GM19238 (cell line): ENCODE measurements at regions not wholly inside any gene's neighbourhood (a gene's known extent, or its start where the extent isn't known, plus 50 kb on each side); places are given as distances from the start of the nearest gene placed in this dataset.
"Not testable (repeated sequence)": the region's sequence is repeated elsewhere in the genome, so short reads cannot be mapped to it uniquely, and the experiment has no call there.

Source experiments
- DNase-seq: peaks from one replicate; pipeline ENCODE4 v3.0.0; 2011; ENCODE audit warnings: low spot score; ENCODE audit not compliant: insufficient read length

DNA sequence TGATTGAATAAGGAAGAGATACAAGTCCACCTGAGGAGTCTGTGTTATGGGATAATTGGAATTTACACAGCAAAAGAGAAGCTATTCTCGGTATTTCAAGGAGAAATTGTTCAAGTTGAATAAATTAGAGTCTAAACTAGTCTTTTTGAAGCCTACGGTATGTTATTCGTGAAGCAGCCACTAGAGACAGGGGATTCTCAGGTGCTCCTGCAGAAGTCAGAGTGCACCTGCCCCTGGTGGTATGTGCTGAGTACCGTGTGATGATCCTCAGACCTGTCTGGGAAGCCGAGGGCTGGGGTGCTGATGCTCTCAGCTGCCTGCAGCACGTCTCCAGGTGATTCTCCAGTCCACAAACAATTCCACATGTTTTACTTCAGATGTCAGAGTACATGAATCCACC, 1171.7 kb downstream of the RPIA start:
- not testable (repeated sequence) for DNase-seq

GRCh38 chr2:89874810-89875595, 1183.5 kb downstream of the RPIA start:
- not testable (repeated sequence) for DNase-seq

- not testable (repeated sequence) for DNase-seq
Observed at GRCh38 chr2:89876445-89876844, 1185.0 kb downstream of the RPIA start.

- DNase-seq, result not testable (repeated sequence)
Observed at GRCh38 chr2:89876878-89877277, 1185.4 kb downstream of the RPIA start.

GRCh38 chr2:89882880-89883279, 1191.4 kb downstream of the RPIA start:
- DNase-seq, result not testable (repeated sequence)

- not testable (repeated sequence) for DNase-seq
Observed at GRCh38 chr2:89883624-89884023, 1192.2 kb downstream of the RPIA start.

- not testable (repeated sequence) for DNase-seq
Observed at GRCh38 chr2:89885071-89885470, 1193.6 kb downstream of the RPIA start.

DNA sequence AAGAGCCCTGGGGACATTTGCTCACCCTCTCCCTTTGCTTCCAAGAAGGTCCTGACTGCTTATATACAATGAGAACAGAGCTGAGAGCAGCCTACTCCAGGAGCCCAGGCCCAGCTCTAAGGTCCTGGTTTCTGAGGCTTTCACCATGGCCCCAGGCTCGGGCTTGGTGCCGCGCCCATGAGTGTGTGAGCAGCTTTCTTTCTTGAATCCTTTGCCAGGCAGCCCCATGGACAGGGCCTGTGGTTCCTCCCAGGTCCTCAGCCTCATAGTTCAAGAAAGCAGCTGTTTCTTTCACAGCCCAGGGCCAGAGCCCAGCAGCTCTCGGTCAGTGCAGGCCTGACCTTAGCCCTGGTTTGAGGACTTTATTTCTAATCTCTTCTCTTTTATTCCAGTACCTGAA, 1197.2 kb downstream of the RPIA start:
- DNase-seq, result not testable (repeated sequence)

GRCh38 chr2:89890185-89890773, 1198.8 kb downstream of the RPIA start:
- not testable (repeated sequence) for DNase-seq

GRCh38 chr2:89894988-89895387, 1203.5 kb downstream of the RPIA start:
- not testable (repeated sequence) for DNase-seq

DNA sequence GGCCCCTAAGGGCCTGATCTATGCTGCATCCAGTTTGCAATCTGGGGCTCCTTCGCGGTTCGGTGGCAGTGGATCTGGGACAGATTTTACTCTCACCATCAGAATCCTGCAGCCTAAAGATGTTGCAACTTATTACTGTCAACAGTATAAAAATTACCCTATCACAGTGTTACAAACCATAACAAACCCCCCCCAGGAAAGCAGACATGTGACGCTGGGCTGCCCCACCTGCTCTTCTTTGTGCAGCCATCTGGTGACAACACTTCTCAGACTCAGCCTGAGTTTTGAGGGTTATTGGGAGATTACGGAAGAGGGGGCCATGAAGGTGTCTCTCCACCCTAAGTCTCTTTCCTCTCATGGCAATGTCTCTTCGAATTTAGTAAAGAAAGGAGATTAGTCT, 1204.2 kb downstream of the RPIA start:
- DNase-seq, result not testable (repeated sequence)

- DNase-seq, result not testable (repeated sequence)
Observed at GRCh38 chr2:89927018-89927417, 1235.5 kb downstream of the RPIA start.

GRCh38 chr2:89935436-89935835, 1244.0 kb downstream of the RPIA start:
- DNase-seq, result not testable (repeated sequence)

DNA sequence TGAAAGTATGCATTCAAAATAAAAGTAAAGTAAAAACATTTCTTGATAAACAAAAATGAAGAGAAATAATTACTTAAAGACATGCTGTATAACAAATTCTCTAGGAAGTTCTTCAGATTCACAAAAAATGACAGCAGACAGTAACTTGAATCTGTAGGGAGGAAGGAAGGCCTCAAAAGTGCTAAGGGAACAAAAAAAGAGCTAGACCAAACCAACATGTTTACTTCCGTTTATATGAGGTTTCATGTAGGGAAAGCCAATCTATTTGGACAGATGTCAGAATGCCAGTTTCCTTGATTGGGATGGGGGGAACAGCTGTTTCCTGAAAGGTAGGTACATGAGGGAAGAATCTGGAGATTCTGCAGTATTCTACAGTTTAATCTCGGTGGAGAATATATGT, 1244.5 kb downstream of the RPIA start:
- not testable (repeated sequence) for DNase-seq

DNA sequence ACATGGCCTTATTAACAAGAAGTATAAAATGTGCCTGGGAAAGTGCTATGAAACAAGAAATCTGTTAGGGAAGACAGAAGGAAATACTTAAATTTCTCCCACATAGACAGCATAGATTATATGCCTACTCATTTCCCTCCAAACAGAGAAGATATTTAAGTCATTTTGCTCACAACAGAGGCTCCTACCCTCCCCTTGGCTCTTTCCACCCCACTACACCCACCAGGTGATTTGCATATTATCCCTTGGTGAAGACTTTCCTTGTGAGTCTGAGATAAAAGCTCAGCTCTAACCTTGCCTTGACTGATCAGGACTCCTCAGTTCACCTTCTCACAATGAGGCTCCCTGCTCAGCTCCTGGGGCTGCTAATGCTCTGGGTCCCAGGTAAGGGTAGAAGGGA, 1245.1 kb downstream of the RPIA start:
- not testable (repeated sequence) for DNase-seq

DNA sequence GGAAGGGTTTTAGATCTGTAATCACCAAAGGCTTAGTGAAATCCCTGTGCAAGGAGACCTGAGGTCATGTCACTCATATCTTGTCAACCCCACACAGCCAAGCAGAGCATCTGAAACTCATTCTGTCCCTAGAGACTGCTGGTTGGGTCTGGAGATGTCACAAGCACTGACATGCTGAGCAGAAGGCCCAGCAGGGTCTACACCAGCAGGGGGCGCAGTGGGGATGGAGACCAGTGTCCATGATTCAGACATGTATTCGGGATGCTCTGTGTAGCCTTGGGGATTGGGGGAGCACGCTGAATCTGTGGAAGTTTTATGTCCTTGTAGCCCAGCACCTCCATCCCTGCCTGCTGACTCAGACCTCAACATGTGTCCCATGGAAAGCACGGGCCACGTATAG, 1247.3 kb downstream of the RPIA start:
- DNase-seq, result not testable (repeated sequence)

DNA sequence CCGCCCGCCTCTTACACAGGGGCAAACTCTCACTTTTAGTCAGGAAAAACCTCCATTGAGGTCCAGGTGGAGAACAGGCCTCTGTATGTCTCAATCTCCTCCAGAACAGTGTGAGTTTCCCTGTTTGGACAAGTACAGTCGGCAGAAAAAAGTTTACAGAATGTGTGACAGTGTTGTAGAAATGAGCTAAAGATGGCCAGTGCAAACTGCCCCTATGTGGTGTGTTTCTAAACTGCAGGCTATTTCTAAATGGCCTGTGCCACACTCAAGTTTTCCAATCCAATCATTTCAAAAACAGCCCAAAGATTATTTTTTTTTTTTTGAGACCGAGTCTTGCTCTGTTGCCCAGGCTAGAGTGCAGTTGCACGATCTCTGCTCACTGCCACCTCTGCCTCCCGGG, 1252.8 kb downstream of the RPIA start:
- DNase-seq, result not testable (repeated sequence)

DNA sequence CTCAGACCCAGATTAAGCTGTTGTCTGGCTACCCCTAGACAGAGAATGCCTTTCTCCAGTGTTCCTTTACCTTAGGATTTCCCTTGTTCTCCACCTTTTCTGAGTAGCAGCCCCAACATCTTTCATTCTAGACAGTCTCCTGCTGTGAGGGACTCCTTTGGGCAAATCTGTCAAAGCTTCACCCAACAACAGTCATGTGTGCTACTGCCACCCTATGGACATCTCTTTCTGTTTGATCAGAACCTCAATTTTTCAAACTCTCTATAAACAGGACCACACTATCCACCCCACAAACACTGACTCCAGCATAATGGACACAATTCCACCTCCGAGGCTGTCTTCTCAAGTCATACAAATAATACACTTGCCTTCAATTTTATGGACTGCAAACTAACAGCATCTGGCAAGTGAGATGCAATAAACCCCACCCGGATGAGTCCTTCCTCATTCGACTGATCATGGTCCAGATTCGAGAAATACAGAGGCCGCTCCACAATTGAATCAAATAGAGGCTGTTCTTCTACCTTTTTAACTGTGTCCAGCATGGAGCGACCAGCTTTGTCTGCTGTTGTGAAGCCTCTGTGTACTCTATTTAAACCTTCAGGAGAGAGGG, 1253.6 kb downstream of the RPIA start:
- not testable (repeated sequence) for DNase-seq

DNA sequence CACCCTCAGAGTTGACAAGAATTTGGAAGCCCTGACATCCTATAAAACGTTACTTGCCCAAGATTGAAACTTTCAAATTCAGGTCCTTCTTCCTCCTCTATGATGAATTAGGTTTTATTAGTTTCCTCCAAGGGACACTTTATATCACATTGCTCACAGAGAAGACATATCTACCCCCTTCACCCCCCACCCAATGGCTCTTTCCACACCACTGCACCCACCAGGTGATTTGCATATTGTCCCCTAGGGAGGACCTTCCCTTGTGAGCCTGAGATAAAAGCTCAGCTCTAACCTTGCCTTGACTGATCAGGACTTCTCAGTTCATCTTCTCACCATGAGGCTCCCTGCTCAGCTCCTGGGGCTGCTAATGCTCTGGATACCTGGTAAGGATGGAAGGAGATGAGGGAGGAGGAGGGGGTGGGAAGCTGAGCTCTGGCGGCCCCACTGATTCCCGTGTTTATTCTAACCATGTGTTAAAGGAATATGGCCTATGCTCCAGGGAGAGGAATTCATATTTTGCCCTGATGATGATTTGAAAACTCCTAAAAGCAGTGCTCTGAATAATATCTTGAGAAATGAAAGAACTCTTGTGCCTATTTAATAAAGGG, 1255.8 kb downstream of the RPIA start:
- not testable (repeated sequence) for DNase-seq

DNA sequence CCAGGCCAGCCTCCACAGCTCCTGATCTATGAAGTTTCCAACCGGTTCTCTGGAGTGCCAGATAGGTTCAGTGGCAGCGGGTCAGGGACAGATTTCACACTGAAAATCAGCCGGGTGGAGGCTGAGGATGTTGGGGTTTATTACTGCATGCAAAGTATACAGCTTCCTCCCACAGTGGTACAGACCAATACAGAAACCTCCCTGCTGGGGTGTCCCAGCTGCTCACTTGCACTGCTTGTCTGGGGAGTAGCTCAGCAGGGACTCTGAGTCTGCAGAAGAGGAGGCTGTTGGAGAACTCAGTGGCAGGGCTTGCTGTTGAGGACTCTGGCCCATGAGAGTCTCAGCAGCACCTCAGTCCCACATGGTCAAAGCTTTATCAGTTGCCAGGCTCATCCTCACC, 1256.6 kb downstream of the RPIA start:
- not testable (repeated sequence) for DNase-seq

GRCh38 chr2:89950807-89951206, 1259.3 kb downstream of the RPIA start:
- not testable (repeated sequence) for DNase-seq

- not testable (repeated sequence) for DNase-seq
Observed at GRCh38 chr2:89957236-89957635, 1265.8 kb downstream of the RPIA start.
